GM18502 (cell line): ENCODE measurements at regions not wholly inside any gene's neighbourhood (a gene's known extent, or its start where the extent isn't known, plus 50 kb on each side); places are given as distances from the start of the nearest gene placed in this dataset.

ENCODE experiments used
- ATAC-seq: cut with Tn5 transposase; IDR thresholded peaks from one replicate; pipeline ENCODE4 v1.9.1; 2021; ENCODE audit warnings: mild to moderate bottlenecking; ENCODE audit not compliant: unreplicated experiment, poor library complexity

DNA sequence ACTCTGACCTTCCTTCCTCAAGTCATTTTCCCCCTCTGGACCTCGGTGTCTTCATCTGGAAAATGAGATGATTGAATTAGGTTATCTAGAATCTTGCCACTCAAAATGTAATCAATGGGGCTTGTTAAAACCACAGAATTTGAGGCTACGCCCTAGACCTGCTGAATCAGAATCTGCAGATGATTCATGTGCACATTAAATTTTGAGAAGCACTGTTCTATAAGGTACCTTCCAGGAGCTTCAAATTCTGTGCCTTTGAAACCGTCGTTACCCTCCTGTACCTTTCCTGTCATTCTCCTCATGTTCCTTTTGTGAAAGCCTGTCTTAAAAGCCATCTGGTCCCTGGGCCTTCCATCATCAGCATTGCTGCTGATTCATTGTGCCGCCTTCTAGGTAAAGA lies 172.4 kb upstream of the TOPAZ1 start:
- no peak for ATAC-seq

DNA sequence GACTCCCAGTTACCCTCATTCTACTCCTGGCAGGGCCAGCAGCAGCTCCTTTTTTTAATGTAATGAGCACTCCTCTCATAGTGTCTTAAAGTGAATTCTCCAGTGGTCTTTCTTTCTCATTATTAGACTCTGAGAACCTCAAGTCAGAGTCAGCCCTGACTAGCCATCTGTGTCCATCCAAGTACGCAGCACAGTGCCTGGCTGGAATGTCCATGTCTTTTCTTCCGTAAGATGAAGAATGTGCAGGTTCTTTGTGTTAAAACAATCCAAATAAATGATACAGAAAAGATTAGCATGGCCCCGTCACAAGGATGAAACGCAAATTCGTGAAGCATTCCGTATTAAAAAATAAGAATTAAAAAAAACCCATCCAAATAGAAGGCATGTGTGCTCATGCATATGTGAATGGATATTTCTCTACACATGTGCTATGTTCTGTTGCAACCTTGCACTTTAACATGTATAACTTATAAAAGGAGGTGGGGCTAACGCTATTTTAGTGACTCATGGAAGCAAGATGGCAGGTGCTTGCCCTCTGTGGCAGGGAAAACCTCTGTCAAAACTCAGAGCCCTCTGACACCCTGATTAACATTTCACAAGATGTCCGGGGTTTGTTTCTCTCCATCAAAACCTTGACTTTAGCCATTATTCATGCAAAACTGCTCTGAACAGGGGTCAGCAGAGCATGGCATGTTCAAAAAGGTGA lies 170.7 kb upstream of the TOPAZ1 start:
- no peak for ATAC-seq

GRCh38 chr3:44072601-44073540 lies 168.8 kb upstream of the TOPAZ1 start:
- ATAC-seq, result no peak

- no peak for ATAC-seq
Measured at GRCh38 chr3:44074181-44074580, 167.5 kb upstream of the TOPAZ1 start.

GRCh38 chr3:44076221-44076829 lies 165.4 kb upstream of the TOPAZ1 start:
- ATAC-seq, result no peak

- ATAC-seq, result no peak
Measured at GRCh38 chr3:44077267-44077666, 164.4 kb upstream of the TOPAZ1 start.

- ATAC-seq, result no peak
Measured at GRCh38 chr3:44078863-44079262, 162.8 kb upstream of the TOPAZ1 start.

- ATAC-seq, result no peak
Measured at GRCh38 chr3:44079916-44080315, 161.8 kb upstream of the TOPAZ1 start.

GRCh38 chr3:44080474-44081072 lies 161.1 kb upstream of the TOPAZ1 start:
- no peak for ATAC-seq

DNA sequence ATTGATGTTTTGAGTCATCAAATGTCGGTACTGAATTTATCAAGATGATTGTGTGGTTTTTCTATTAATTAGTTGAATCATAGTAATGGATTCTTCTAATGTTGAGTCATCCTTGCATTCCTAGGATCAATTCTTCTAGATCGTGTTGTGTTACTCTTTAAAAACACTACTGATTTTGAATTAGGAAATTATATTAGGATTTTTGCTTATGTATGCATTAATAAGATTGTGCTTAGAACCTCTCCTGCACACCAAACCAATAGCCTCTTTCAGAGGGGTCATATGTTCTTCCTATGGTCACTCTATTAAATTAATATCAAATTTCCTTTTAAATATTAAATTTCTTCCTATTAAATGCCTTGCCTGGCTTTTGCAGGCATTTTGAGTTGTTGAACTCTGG lies 151.7 kb upstream of the TOPAZ1 start:
- no peak for ATAC-seq

GRCh38 chr3:44092497-44092896 lies 149.2 kb upstream of the TOPAZ1 start:
- ATAC-seq, result no peak

GRCh38 chr3:44093531-44093930 lies 148.2 kb upstream of the TOPAZ1 start:
- ATAC-seq, result no peak

DNA sequence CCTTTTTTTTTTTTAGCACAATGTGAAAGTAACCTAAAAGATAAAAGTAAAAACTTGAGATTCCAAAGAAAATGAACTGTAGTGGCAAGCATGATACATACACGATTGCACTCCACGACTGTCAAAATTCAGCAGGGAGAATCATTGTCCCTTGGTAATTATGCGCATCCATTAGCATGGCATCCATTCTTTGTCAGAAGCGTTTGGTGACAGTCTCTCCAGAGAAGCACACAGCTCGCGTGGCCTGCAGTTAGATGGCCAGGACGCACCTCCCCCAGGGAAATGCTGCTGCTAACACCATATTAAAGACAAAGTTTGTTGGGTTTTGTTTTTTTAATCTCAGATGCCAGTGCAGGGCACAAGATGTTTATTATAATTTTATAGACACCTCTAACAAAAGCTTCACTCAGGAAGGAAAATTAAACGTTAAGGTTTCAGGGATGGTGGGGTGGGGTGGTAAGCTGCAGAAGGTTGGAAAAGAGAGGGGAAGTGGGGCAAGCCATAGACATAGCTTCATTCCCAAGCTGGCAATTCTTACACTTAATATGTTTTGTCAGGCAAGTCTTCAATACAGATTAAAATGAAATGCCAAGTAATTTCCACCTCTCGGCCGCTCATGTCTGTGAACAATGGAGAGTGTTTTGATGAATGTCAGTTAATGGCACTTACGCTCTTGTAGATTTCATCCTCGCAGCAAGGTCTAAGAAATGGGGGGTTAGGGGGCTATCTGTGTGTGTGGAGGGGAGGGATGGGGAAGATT lies 142.8 kb upstream of the TOPAZ1 start:
- ATAC-seq, result no peak

DNA sequence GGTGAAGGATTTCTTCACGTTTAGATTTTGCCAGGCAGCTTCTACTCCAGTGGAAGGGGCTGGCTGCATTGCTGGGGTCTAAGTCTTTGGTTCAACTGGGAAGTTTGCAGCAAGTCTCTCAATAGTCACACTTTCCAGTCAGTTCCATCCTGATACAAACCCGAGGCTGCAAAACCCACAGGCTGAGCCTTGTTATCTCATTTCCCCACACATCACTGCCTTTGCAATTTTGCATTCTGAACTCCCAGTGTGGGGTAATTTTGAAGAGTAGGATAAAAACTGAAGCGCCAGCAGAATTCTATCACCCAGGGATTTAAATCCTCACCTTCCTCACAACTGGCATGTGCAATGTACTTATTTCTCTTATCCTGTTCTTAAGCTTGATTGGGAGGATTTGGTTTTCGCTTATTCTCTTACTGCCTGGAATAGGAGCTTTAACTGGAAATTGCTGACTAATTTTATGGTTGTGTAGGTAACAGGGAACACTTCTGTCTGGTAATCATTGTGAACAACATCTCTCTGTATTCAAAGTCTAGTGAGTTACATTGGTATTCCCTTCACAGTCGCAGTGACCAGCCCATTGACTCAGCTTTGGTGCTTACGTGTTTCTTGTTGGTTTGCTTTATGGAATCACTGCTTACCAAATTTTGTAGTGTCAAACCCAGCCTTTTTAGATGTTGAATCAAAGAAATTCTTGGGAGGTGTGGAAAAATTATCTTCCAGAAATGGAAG lies 142.0 kb upstream of the TOPAZ1 start:
- no peak for ATAC-seq

DNA sequence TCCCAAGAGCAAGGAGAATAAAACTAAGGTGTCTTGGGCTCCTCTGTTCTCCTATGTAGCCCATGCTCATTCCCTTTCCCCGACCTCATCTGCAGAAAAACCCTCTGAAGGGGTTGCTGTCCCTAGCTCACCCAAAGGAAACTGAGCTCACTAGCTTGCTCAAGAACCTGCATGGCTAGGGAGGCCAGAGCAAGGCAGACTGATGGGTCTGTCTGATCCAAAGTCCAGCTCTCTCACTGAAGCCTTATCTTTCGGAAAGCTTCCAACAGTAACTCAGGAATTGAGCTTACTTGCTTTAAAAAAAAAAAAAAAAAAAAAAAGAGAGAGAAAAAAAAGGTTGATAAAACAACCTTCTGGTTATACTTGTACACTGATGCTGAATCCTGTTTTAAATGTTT lies 141.4 kb upstream of the TOPAZ1 start:
- ATAC-seq, result no peak

GRCh38 chr3:44104043-44104442 lies 137.6 kb upstream of the TOPAZ1 start:
- no peak for ATAC-seq

- ATAC-seq, result peak; percentile 98
Measured at GRCh38 chr3:44104668-44105321, 136.9 kb upstream of the TOPAZ1 start.

DNA sequence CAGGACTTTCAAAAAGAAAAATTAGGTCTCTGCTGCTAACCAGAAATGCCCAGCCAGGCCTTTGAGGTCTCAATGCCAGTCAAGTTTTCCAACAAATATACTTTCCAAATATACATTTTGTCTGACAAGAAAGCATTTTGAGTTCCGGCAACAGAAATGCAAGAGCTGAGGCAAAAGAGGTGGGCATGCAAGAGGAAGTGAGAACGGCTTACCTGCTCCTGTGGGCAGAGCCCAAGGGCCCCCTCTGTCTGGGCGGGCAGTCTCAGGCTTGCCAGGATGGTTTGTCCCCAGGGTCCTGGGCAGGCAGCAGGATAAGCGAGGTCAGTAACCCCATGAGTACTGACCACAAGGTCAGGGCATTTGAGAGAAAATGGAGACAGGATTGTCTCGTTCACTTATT lies 136.1 kb upstream of the TOPAZ1 start:
- no peak for ATAC-seq

- ATAC-seq, result no peak
Measured at GRCh38 chr3:44106756-44107155, 134.9 kb upstream of the TOPAZ1 start.
